GM23338 (cell line): ENCODE measurements at regions not wholly inside any gene's neighbourhood (a gene's known extent, or its start where the extent isn't known, plus 50 kb on each side); places are given as distances from the start of the nearest gene placed in this dataset. TPM values are rescaled to one million over a fixed set of nuclear protein-coding genes. Genes with fewer than 3 reads are reported as not detected.

ENCODE experiments used
- ATAC-seq: fragments of 200-7000 bp; cut with Tn5 transposase; 3 replicates; pipeline ENCODE4 v1.9.1; 2020
- DNase-seq: peaks from one replicate; pipeline ENCODE4 v3.0.0-alpha.2; 2015; ENCODE audit warnings: low spot score
- H2AFZ ChIP-seq: fragments of 200-600 bp; sonication (generic); 2 replicates; pipeline ENCODE4 v1.8.0; 2016; ENCODE audit warnings: antibody characterized with exemption, mild to moderate bottlenecking, moderate library complexity
- H3F3A ChIP-seq: fragments of 200-600 bp; sonication (generic); replicated peaks from 2 replicates; pipeline ENCODE4 v1.8.0; 2017; ENCODE audit warnings: antibody characterized with exemption, mixed run types, low read depth
- H3K27ac ChIP-seq: fragments of 200-600 bp; sonication (generic); 2 replicates; pipeline ENCODE4 v1.6.1; 2016; ENCODE audit warnings: low read depth
- H3K27me3 ChIP-seq: fragments of 200-600 bp; sonication (generic); 2 replicates; pipeline ENCODE4 v1.8.0; 2016; ENCODE audit warnings: mild to moderate bottlenecking, mixed run types, moderate library complexity; ENCODE audit not compliant: insufficient read depth
- H3K36me3 ChIP-seq: fragments of 200-600 bp; sonication (generic); 2 replicates; pipeline ENCODE4 v1.8.0; 2016; ENCODE audit warnings: mild to moderate bottlenecking; ENCODE audit not compliant: insufficient read depth
- H3K4me1 ChIP-seq: fragments of 200-600 bp; sonication (generic); 2 replicates; pipeline ENCODE4 v1.8.0; 2016; ENCODE audit warnings: mild to moderate bottlenecking, moderate library complexity; ENCODE audit not compliant: insufficient read depth
- H3K4me2 ChIP-seq: fragments of 200-600 bp; sonication (generic); 2 replicates; pipeline ENCODE4 v1.7.1; 2017; ENCODE audit warnings: mixed run types
- H3K4me3 ChIP-seq: fragments of 200-600 bp; sonication (generic); 2 replicates; pipeline ENCODE4 v1.6.1; 2016; ENCODE audit warnings: mixed run types
- H3K79me2 ChIP-seq: fragments of 200-600 bp; sonication (generic); replicated peaks from 2 replicates; pipeline ENCODE4 v1.8.0; 2017; ENCODE audit warnings: mild to moderate bottlenecking; ENCODE audit not compliant: insufficient read depth
- H3K9me2 ChIP-seq: fragments of 200-600 bp; sonication (generic); 2 replicates; pipeline ENCODE4 v1.8.0; 2017; ENCODE audit not compliant: insufficient read depth
- H4K20me1 ChIP-seq: fragments of 200-600 bp; sonication (generic); replicated peaks from 2 replicates; pipeline ENCODE4 v1.8.0; 2017; ENCODE audit warnings: mild to moderate bottlenecking; ENCODE audit not compliant: insufficient read depth
- H3K27ac Mint-ChIP-seq: 2 replicates; pipeline ENCODE4 v1.8.0; 2020; ENCODE audit warnings: inconsistent platforms, mild to moderate bottlenecking, moderate library complexity, mixed read lengths
- H3K27me3 Mint-ChIP-seq: 3 replicates; pipeline ENCODE4 v1.8.0; 2022; ENCODE audit warnings: low read depth, mild to moderate bottlenecking, moderate library complexity, mixed read lengths, inconsistent platforms; ENCODE audit not compliant: insufficient read depth, poor library complexity
- H3K36me3 Mint-ChIP-seq: 3 replicates; pipeline ENCODE4 v1.8.0; 2021; ENCODE audit warnings: low read depth, mild to moderate bottlenecking, inconsistent platforms, moderate library complexity, mixed read lengths
- H3K4me1 Mint-ChIP-seq: 3 replicates; pipeline ENCODE4 v1.8.0; 2020; ENCODE audit warnings: mild to moderate bottlenecking, inconsistent platforms, mixed read lengths
- H3K4me3 Mint-ChIP-seq: 3 replicates; pipeline ENCODE4 v1.8.0; 2021; ENCODE audit warnings: moderate library complexity, mild to moderate bottlenecking, inconsistent platforms, mixed read lengths
- H3K9me3 Mint-ChIP-seq: 3 replicates; pipeline ENCODE4 v1.8.0; 2020; ENCODE audit warnings: moderate library complexity, mild to moderate bottlenecking, inconsistent platforms, mixed read lengths
- STAT1 ChIP-seq: IDR thresholded peaks from one replicate; pipeline ENCODE4 v1.6.1; 2016; ENCODE audit warnings: antibody characterized with exemption; ENCODE audit not compliant: unreplicated experiment
- small RNA-seq: library from RNA; depleted of rRNA; stranded (forward); fragments of <200 nt; gene quantifications from one replicate; pipeline ENCODE3, GENCODE V24; 2014; ENCODE audit warnings: low replicate concordance

GRCh38 chr4:44777115-44777514, 50.8 kb upstream of the GNPDA2 start:
- H3K9me3 Mint-ChIP-seq, result peaks cover 77% of the 10 kb centered on the region
- no peak overlapping the region for H2AFZ ChIP-seq
- H3K9me2 ChIP-seq, result 0 out of 2 replicates have a peak, but pooled peaks cover 4% of the 10 kb centered on the region
- H3K79me2 ChIP-seq, result no peaks in the 10 kb centered on the region
- no peaks in the 10 kb centered on the region for H3K4me1 ChIP-seq
- H3K4me2 ChIP-seq, result no peak overlapping the region
- no peak overlapping the region for H3K27ac ChIP-seq
- H4K20me1 ChIP-seq, result no peaks in the 10 kb centered on the region
- H3K36me3 Mint-ChIP-seq, result peaks cover 27% of the 10 kb centered on the region
- peaks cover 15% of the 10 kb centered on the region for H3K36me3 ChIP-seq
- DNase-seq (no peak), ATAC-seq (no peak)
- H3K4me3 ChIP-seq, result no peak overlapping the region
- no peaks in the 10 kb centered on the region for H3K27me3 ChIP-seq
- H3K4me1 Mint-ChIP-seq, result no peaks in the 10 kb centered on the region
- no peaks in the 10 kb centered on the region for H3K27me3 Mint-ChIP-seq
- no peaks in the 10 kb centered on the region for H3F3A ChIP-seq
- no peak for TF ChIP-seq STAT1
- H3K27ac Mint-ChIP-seq, result no peak overlapping the region
- H3K4me3 Mint-ChIP-seq, result no peak overlapping the region

Small RNA genes lying in the stretch of these regions (small RNA-seq; reads per million reads assigned to genes)
- not detected for gene RNU6-931P
